Fibroblast of mammary gland (primary cell): ENCODE measurements at regions not wholly inside any gene's neighbourhood (a gene's known extent, or its start where the extent isn't known, plus 50 kb on each side); places are given as distances from the start of the nearest gene placed in this dataset.
A peak's percentile ranks its signal among the peaks of the same experiment; 100 is the strongest.
"Not testable (repeated sequence)": the region's sequence is repeated elsewhere in the genome, so short reads cannot be mapped to it uniquely, and the experiment has no call there.

Experiments
- DNase-seq: peaks from one replicate; pipeline ENCODE4 v3.0.0-alpha.2; 2010; ENCODE audit warnings: low read depth
- H3K4me3 ChIP-seq: 2 replicates; pipeline ENCODE4 v1.5.1; 2011; ENCODE audit warnings: low read depth, mild to moderate bottlenecking, low read length, moderate library complexity; ENCODE audit not compliant: control insufficient read depth

GRCh38 chr18:12179029-12179428 lies 75.1 kb upstream of the CIDEA start:
- not testable (repeated sequence) for DNase-seq, H3K4me3 ChIP-seq

- not testable (repeated sequence) for H3K4me3 ChIP-seq, DNase-seq
Observed at GRCh38 chr18:12179697-12180577, 74.2 kb upstream of the CIDEA start.

- DNase-seq, H3K4me3 ChIP-seq: not testable (repeated sequence)
Observed at GRCh38 chr18:12198797-12199196, 55.4 kb upstream of the CIDEA start.

- H3K4me3 ChIP-seq, result not testable (repeated sequence)
- peak; percentile 0 for DNase-seq
Observed at GRCh38 chr18:12200186-12200585, 54.0 kb upstream of the CIDEA start.
